H1 (cell line): ENCODE measurements at regions not wholly inside any gene's neighbourhood (a gene's known extent, or its start where the extent isn't known, plus 50 kb on each side); places are given as distances from the start of the nearest gene placed in this dataset.

ENCODE experiments used
- BACH1 ChIP-seq: IDR thresholded peaks from 2 replicates; pipeline ENCODE4 v1.6.1; 2012; ENCODE audit warnings: low read length, improper control_type of control experiment
- CHD2 ChIP-seq: IDR thresholded peaks from 2 replicates; pipeline ENCODE4 v1.6.1; 2012; ENCODE audit warnings: low read length, improper control_type of control experiment
- CTBP2 ChIP-seq: IDR thresholded peaks from 2 replicates; pipeline ENCODE4 v1.7.0; 2011; ENCODE audit warnings: borderline replicate concordance, mild to moderate bottlenecking, moderate library complexity, mixed read lengths, low read length; ENCODE audit not compliant: insufficient read depth, insufficient read length
- KDM4A ChIP-seq: IDR thresholded peaks from one replicate; pipeline ENCODE4 v1.7.1; 2012; ENCODE audit warnings: low read depth, mild to moderate bottlenecking, moderate library complexity, low read length, inconsistent platforms; ENCODE audit not compliant: severe bottlenecking
- POU5F1 ChIP-seq: IDR thresholded peaks from 2 replicates; pipeline ENCODE4 v1.6.1; 2011; ENCODE audit warnings: low read depth, mild to moderate bottlenecking, low read length, moderate library complexity
- RFX5 ChIP-seq: IDR thresholded peaks from 2 replicates; pipeline ENCODE4 v1.6.1; 2011; ENCODE audit warnings: low read depth, low read length, improper control_type of control experiment, borderline replicate concordance
- RXRA ChIP-seq: IDR thresholded peaks from 2 replicates; pipeline ENCODE4 v1.6.1; 2011; ENCODE audit warnings: low read depth, mild to moderate bottlenecking, low read length, moderate library complexity; ENCODE audit not compliant: insufficient read depth
- SAP30 ChIP-seq: fragments of 300-600 bp; sonication (generic); IDR thresholded peaks from 2 replicates; pipeline ENCODE4 v1.7.1; 2012; ENCODE audit warnings: low read length, moderate library complexity, mild to moderate bottlenecking, inconsistent platforms; ENCODE audit not compliant: insufficient read depth, insufficient replicate concordance
- SP2 ChIP-seq: IDR thresholded peaks from 2 replicates; pipeline ENCODE4 v1.6.1; 2012; ENCODE audit warnings: mild to moderate bottlenecking, low read length, inconsistent platforms
- SP4 ChIP-seq: IDR thresholded peaks from 2 replicates; pipeline ENCODE4 v1.6.1; 2012; ENCODE audit warnings: low read length, inconsistent platforms
- SUZ12 ChIP-seq: fragments of 200-600 bp; sonication (generic); IDR thresholded peaks from 2 replicates; pipeline ENCODE4 v1.6.1; 2012; ENCODE audit warnings: mild to moderate bottlenecking, inconsistent platforms, low read length, moderate library complexity, mixed read lengths
- TAF1 ChIP-seq: IDR thresholded peaks from 2 replicates; pipeline ENCODE4 v1.6.1; 2011; ENCODE audit warnings: mild to moderate bottlenecking, low read depth, low read length
- TF ChIP-seq, protein P1 (sequence below): fragments of 300-600 bp; sonication (generic); IDR thresholded peaks from 2 replicates; pipeline ENCODE4 v1.7.1; 2012; ENCODE audit warnings: low read length, moderate library complexity, mild to moderate bottlenecking, inconsistent platforms; ENCODE audit not compliant: insufficient replicate concordance

DNA sequence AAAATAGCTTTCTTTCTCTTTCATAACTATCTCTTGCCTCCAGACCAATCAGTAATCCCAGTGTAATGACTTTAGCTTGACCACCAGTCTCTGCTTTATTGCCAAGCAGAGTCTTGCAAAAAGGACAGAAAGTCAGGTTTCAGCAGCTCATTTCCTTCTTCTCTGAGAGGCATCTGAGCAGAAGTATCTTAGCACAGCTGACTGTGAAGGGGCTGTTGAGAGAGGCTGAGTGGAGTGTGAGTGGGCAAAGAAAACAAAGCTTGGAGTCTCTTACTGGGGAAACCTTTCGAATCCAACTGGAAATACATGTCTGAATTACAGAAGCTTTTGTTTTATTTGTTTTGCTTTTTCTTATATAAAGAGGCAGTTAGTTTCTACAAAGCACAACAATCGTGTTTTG, 170.3 kb upstream of the IGFBP7 start (continued):
- TF ChIP-seq, protein P1, sequence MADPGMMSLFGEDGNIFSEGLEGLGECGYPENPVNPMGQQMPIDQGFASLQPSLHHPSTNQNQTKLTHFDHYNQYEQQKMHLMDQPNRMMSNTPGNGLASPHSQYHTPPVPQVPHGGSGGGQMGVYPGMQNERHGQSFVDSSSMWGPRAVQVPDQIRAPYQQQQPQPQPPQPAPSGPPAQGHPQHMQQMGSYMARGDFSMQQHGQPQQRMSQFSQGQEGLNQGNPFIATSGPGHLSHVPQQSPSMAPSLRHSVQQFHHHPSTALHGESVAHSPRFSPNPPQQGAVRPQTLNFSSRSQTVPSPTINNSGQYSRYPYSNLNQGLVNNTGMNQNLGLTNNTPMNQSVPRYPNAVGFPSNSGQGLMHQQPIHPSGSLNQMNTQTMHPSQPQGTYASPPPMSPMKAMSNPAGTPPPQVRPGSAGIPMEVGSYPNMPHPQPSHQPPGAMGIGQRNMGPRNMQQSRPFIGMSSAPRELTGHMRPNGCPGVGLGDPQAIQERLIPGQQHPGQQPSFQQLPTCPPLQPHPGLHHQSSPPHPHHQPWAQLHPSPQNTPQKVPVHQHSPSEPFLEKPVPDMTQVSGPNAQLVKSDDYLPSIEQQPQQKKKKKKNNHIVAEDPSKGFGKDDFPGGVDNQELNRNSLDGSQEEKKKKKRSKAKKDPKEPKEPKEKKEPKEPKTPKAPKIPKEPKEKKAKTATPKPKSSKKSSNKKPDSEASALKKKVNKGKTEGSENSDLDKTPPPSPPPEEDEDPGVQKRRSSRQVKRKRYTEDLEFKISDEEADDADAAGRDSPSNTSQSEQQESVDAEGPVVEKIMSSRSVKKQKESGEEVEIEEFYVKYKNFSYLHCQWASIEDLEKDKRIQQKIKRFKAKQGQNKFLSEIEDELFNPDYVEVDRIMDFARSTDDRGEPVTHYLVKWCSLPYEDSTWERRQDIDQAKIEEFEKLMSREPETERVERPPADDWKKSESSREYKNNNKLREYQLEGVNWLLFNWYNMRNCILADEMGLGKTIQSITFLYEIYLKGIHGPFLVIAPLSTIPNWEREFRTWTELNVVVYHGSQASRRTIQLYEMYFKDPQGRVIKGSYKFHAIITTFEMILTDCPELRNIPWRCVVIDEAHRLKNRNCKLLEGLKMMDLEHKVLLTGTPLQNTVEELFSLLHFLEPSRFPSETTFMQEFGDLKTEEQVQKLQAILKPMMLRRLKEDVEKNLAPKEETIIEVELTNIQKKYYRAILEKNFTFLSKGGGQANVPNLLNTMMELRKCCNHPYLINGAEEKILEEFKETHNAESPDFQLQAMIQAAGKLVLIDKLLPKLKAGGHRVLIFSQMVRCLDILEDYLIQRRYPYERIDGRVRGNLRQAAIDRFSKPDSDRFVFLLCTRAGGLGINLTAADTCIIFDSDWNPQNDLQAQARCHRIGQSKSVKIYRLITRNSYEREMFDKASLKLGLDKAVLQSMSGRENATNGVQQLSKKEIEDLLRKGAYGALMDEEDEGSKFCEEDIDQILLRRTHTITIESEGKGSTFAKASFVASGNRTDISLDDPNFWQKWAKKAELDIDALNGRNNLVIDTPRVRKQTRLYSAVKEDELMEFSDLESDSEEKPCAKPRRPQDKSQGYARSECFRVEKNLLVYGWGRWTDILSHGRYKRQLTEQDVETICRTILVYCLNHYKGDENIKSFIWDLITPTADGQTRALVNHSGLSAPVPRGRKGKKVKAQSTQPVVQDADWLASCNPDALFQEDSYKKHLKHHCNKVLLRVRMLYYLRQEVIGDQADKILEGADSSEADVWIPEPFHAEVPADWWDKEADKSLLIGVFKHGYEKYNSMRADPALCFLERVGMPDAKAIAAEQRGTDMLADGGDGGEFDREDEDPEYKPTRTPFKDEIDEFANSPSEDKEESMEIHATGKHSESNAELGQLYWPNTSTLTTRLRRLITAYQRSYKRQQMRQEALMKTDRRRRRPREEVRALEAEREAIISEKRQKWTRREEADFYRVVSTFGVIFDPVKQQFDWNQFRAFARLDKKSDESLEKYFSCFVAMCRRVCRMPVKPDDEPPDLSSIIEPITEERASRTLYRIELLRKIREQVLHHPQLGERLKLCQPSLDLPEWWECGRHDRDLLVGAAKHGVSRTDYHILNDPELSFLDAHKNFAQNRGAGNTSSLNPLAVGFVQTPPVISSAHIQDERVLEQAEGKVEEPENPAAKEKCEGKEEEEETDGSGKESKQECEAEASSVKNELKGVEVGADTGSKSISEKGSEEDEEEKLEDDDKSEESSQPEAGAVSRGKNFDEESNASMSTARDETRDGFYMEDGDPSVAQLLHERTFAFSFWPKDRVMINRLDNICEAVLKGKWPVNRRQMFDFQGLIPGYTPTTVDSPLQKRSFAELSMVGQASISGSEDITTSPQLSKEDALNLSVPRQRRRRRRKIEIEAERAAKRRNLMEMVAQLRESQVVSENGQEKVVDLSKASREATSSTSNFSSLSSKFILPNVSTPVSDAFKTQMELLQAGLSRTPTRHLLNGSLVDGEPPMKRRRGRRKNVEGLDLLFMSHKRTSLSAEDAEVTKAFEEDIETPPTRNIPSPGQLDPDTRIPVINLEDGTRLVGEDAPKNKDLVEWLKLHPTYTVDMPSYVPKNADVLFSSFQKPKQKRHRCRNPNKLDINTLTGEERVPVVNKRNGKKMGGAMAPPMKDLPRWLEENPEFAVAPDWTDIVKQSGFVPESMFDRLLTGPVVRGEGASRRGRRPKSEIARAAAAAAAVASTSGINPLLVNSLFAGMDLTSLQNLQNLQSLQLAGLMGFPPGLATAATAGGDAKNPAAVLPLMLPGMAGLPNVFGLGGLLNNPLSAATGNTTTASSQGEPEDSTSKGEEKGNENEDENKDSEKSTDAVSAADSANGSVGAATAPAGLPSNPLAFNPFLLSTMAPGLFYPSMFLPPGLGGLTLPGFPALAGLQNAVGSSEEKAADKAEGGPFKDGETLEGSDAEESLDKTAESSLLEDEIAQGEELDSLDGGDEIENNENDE, result no peak
- TF ChIP-seq RXRA (no peak), TAF1 (no peak), RFX5 (no peak), BACH1 (no peak), CTBP2 (no peak), KDM4A (no peak), SAP30 (no peak), SP2 (no peak), SUZ12 (no peak), SP4 (no peak), CHD2 (no peak), POU5F1 (no peak)
